H1 (cell line): ENCODE measurements at regions not wholly inside any gene's neighbourhood (a gene's known extent, or its start where the extent isn't known, plus 50 kb on each side); places are given as distances from the start of the nearest gene placed in this dataset.

Experiments used
- BCL11A ChIP-seq, 2 experiments: IDR thresholded peaks; one replicate each; pipeline ENCODE4 v1.6.1; 2011; ENCODE audit warnings: low read depth in 2 of 2, low read length in 2 of 2, mild to moderate bottlenecking in 2 of 2
- BRCA1 ChIP-seq: IDR thresholded peaks from 2 replicates; pipeline ENCODE4 v1.6.1; 2012; ENCODE audit warnings: low read depth, low read length, improper control_type of control experiment
- CHD7 ChIP-seq: fragments of 300-600 bp; sonication (generic); IDR thresholded peaks from 2 replicates; pipeline ENCODE4 v1.7.1; 2012; ENCODE audit warnings: low read length, moderate library complexity, mild to moderate bottlenecking, inconsistent platforms; ENCODE audit not compliant: insufficient replicate concordance
- GABPA ChIP-seq: IDR thresholded peaks from 2 replicates; pipeline ENCODE4 v1.6.1; 2011; ENCODE audit warnings: mild to moderate bottlenecking, low read length, moderate library complexity, borderline replicate concordance; ENCODE audit not compliant: insufficient read depth
- KDM1A ChIP-seq: fragments of 200-600, 300-600 bp; sonication (generic); IDR thresholded peaks from 2 replicates; pipeline ENCODE4 v1.7.1; 2016; ENCODE audit warnings: mild to moderate bottlenecking, low read length, borderline replicate concordance
- MAX ChIP-seq: IDR thresholded peaks from 2 replicates; pipeline ENCODE4 v1.6.1; 2012; ENCODE audit warnings: inconsistent platforms
- PHF8 ChIP-seq: fragments of 200-600 bp; sonication (generic); conservative IDR thresholded peaks from 2 replicates; pipeline ENCODE4 v1.7.1; 2012; ENCODE audit warnings: low read depth, mild to moderate bottlenecking, inconsistent platforms, low read length, moderate library complexity
- POU5F1 ChIP-seq: IDR thresholded peaks from 2 replicates; pipeline ENCODE4 v1.6.1; 2011; ENCODE audit warnings: low read depth, mild to moderate bottlenecking, low read length, moderate library complexity
- SIN3A ChIP-seq, 2 experiments: IDR thresholded peaks in 1 of 2; conservative IDR thresholded peaks in 1 of 2; 2 replicates each; pipeline ENCODE4 v1.6.1; 2011 to 2012; ENCODE audit warnings: low read length in 2 of 2, improper control_type of control experiment in 1 of 2, low read depth in 1 of 2, mild to moderate bottlenecking in 1 of 2

- no peak for TF ChIP-seq CHD7
- no peak for TF ChIP-seq BCL11A (IDR thresholded peaks at IDR 0.05; ENCODE audit: low read depth in 2 of 2, low read length in 2 of 2)
- TF ChIP-seq BRCA1 = no peak
- no peak for TF ChIP-seq GABPA
- no peak for TF ChIP-seq MAX
- no peak for TF ChIP-seq SIN3A (conservative IDR thresholded peaks at IDR 0.05 in 1 of 2, IDR thresholded peaks at IDR 0.05 in 1 of 2; ENCODE audit: low read depth in 1 of 2, low read length in 2 of 2)
- TF ChIP-seq POU5F1 = no peak
- TF ChIP-seq KDM1A = no peak
- no peak for TF ChIP-seq PHF8
Observed at GRCh38 chr5:125315306-125315705, 568.9 kb upstream of the ZNF608 start (continued).
